NOMO-1 treated with DMSO at 0.1 percent for 48 hours (cell line): ENCODE measurements at regions not wholly inside any gene's neighbourhood (a gene's known extent, or its start where the extent isn't known, plus 50 kb on each side); places are given as distances from the start of the nearest gene placed in this dataset.
"Not testable (repeated sequence)": the region's sequence is repeated elsewhere in the genome, so short reads cannot be mapped to it uniquely, and the experiment has no call there.

Source experiments
- DNase-seq: peaks from one replicate; lab custom pipeline; 2025; ENCODE audit not compliant: unreplicated experiment; lab: John Stamatoyannopoulos, UW

DNA sequence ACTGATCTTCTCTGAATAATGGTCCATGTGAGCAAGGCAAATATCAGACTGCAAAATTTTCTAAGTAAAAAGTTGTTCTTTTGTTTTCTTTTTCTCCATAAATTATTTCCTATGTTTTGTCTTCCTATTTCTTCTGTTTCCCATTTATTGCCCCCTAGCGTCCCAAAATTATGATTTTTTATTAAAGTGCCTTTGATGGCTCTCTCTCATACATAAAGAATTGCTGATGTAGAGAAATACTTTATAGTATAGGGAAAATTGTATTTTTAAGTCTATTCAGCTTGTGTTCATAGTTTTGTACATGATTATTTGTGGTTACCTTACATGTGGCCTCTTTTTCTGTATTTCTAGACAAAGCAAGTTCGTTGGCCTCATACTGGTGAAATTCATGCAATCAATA is 1031.2 kb downstream of the EFNA5 start:
- DNase-seq: no peak

DNA sequence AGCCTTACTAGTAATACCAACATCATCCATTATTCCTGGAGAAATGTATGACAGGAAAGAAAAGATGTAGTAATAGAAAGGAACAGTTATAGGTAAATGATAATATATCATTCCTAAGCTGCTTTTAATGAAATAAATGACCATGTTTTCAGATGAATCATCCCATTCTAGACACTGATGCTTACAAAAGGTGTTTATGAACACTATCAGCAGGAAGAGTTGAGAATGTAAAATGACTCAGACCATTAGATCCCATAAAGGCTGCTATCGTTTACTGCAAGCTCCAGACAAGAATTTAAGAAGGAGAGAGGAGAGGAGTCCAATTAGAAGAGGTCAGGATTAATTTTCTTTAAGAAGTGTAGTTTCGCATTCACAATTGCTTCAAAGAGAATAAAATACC is 1033.5 kb downstream of the EFNA5 start:
- DNase-seq: no peak

DNA sequence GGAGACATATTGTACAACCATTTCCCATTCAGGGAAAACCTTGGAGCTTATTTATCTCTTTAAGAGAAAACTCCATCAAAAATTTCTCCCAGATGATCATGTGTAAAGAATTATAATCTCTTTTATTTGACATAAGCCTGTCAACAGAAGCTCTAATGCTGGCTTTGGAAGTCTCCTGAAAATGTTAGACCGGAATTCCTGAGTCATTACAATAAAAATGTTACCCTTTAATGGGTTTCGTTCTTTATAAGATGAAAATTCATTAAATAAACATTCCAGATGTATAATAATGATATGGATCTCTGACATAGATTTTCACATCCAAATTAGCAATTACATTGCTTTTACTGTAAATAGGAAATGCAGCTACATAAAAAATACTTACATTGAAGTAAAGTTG is 1036.4 kb downstream of the EFNA5 start:
- DNase-seq: no peak

DNA sequence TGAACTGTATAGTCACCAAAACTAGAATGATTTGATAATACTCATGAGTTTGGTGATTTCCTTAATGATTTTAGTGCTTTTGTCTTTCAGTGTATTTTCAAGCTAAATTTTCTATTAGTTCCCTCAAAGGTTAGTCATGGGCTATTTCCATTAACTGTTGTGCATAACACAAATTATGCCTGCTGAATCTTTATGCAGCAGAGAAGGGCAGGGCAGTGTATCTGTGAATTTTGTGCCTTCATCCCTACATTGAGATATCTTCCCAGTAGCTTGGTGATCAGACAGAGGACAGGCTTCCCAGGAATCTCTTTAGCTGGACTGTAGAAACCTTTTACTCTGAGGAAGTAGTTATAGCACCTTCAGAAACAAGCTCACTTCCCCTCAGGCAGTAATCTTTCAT is 1036.9 kb downstream of the EFNA5 start:
- DNase-seq: no peak

DNA sequence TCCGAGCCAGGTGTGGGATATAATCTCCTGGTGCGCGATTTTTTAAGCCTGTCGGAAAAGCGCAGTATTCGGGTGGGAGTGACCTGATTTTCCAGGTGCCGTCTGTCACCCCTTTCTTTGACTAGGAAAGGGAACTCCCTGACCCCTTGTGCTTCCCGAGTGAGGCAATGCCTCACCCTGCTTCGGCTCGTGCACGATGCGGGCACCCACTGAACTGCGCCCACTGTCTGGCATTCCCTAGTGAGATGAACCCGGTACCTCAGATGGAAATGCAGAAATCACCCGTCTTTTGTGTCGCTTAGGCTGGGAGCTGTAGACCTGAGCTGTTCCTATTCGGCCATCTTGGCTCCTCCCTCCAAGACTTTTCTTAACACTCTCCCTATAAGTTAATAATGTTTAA is 1042.3 kb downstream of the EFNA5 start:
- DNase-seq: not testable (repeated sequence)

DNA sequence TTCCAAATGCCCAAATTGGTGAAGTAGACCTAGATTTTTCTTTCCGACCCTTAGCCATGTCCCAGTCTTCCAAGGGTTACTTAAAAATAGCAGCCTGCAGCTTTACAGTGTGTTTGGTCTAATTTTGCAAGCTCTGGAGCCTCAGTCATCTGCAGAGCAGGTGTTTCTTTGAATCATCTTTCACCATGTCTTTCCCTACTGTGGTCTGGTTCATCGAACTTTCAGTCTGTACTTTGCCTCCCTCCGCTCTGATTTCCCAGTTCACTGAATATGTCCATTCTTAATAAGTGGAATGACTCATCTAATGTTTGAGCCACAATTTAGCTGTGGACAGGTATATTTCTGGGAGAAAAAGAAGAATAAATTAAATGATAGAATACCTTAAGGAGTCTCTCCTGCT is 1060.7 kb downstream of the EFNA5 start:
- no peak for DNase-seq

DNA sequence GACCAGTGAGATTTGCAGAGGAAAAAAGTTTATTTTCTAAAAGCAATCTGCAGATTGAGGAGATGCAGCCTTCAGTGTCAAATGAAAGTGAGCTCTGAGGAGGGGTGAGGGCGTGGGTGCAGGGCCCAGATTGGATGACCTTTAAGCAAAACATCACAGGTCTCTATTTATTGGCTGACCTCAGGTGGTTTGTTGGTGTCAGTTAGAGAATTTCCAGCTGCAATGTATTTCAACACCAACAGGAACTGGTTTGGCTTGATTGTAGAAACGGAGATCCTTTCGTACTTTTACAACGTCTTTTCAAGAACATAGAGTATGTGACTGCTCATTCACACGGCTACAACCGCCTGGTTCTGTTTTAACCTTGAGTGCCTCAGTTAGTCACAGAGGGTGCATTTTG is 1069.1 kb downstream of the EFNA5 start:
- DNase-seq: no peak

DNA sequence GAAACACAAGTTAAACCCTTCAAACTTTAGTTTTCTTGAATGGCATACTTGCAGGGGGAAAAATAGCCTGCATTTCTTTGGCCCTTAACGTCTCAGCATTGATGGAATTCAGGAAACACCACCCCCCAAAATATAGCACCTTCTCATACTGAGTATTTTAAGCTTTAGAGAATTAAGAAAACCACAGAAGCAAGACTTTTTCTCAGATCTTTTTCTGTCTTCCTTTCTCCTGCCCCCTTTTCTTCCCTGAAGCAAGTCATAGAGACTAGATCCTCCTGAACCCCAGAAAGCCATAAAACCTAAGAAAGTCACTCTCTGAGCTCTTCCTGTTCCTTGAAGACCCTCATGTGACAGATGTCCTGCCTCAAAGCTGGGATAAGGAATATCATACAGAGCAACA is 1069.9 kb downstream of the EFNA5 start:
- no peak for DNase-seq

DNA sequence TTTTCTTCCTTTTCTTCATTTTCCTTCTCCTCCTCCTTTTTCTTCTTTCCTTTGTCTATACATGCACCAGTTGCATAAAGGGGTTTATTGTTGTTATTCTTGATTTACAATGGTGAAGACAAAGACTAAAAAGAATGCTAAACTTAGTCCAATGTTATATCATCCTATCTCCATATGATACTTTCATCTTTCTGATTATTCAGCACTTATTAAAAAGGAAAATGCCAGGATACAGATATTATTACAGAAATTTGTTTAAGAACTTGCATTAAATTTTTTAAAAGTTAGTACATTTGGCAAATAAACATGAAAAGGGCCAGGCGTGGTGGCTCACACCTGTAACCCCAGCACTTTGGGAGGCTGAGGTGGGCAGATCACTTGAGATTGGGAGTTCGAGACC is 1074.9 kb downstream of the EFNA5 start:
- no peak for DNase-seq

DNA sequence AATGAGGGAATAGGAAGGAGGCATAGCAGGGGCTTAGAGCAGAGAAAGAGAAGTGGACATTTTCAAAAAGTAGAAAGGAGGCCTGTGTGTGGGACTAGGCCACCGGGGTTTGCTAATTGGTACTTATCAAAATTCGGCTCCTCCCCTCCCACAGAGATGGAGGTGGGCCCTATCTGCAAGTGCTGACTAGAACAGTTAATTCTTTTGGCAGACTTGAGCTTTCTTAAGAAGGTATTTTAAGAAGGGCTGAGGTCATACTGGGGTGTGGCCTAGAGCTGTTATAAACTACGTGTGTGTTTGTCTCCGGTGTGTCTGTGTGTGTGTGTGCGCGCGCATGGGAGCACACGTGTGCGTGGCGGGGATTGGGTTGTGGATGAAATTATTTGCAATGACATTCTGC is 1086.5 kb downstream of the EFNA5 start:
- no peak for DNase-seq

DNA sequence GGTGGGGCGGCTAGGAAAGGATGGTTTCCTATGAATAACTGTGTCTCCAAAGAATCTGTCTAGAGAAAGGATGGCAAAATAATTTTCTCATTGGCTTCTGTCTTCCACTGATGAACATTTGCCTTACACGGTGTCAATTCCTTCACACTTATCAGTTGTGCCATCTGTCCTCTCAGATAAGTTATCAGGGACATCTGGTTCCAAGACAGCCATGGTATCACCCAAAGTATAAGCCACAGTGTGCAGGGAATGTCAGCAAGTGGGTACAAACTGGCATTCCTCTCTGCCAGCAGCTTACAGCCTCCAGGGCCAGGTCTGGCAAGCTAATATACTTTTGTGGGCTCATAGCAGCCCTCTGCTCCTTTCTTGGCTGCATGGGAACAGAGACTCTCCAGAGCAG is 1092.0 kb downstream of the EFNA5 start:
- DNase-seq: no peak

DNA sequence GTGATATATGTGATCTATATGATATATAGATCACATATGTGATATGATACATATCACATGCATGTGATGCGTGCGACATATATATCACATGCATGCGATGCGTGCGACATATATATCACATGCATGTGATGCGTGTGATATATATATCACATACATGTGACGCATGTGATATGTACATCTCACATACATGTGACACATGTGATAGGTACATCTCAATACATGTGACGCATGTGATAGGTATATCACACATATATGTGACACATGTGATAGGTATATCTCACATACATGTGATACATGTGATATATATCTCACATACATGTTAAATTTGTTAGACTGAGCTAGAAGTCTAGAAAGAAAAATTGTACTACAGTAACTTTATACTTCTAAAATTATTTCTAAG is 1095.9 kb downstream of the EFNA5 start:
- no peak for DNase-seq

DNA sequence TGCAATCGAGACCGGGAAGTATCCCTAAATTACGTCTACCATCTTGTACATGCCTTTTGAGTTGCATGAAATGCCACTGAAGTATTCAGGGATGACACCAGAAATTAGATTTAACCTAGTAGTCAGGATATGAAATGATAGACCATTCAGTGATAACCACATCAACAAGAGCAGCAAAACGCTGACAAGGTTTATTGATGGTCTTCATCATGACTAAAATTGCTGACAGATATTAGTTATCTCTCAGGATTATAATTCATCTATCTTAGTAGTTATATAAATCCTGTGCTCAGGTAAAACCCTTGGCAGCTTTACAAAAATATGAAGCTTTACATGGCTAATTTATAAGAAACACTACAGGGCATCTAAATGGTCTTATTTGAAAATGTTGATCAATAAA is 1104.7 kb downstream of the EFNA5 start:
- DNase-seq: no peak

DNA sequence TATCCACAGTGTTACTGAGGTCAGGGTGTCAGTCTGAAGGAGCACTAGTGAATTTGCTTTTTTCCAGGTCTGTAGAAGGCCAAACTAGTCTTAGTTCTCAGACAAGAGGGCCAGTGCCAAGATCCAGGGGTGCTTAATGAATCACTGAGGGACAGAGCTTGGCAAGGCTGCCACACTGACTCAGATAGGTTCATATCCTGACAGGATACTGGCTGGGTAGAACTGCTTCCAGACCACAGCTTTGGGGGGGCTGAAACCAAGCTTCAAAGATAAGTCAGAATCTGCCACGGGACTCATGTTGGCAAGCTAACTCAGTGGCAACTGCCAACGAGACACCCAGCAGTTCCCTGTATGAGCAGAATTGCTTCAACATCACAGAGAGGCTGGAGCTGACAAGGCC is 1125.4 kb downstream of the EFNA5 start:
- no peak for DNase-seq

DNA sequence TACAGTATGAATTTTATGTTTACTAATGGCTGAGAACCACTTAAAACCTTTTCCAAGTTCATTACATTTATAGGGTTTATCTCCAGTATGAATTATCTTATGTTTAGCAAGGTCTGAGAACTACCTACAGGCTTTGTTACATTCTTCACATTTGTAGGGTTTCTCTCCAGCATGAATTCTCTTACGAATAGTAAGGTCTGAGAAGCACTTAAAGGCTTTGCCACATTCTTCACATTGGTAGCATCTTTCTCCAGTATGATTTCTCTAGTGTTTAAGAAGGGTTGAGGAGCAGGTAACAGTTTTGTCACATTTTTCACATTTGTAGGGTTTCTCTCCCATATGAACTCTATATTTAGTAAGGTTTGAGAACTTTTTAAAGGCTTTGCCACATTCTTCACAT is 1127.4 kb downstream of the EFNA5 start:
- no peak for DNase-seq

DNA sequence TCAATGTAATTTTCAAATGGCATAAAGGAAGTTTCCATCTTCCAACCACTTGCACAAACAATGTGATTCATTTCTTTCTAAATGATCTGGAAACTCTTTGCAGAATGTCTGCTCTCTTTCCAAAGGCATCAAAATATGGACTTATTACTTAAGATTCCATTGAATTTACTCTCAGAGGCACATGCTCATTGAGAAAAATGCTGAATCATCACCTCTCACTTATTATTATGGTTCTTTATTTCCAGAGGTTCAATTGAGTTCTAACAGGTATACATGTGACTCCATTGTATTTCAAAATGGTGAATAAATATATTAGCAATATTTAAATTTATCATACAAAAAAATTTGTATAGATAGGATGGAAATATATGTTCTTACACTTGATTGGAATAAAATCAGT is 1140.6 kb downstream of the EFNA5 start:
- no peak for DNase-seq

DNA sequence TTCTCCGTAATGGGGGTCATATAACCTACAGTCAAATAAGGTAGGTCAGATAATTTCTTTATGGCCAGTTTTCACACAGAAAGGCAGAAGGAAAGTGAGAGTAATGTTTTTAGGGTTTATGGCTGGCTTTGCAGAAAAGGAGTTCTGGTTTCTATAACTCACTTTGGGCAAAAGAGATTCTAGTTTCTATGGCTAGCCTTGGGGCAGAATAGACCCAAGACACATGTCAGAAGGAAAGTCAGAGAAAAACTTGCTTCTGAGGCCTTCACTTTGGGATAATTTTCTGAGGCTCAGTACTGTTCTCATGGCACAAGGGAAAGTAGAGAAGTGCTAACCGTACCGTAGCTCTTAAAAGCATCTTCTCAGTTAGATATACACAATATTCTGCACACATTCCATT is 1145.3 kb downstream of the EFNA5 start:
- DNase-seq: no peak

DNA sequence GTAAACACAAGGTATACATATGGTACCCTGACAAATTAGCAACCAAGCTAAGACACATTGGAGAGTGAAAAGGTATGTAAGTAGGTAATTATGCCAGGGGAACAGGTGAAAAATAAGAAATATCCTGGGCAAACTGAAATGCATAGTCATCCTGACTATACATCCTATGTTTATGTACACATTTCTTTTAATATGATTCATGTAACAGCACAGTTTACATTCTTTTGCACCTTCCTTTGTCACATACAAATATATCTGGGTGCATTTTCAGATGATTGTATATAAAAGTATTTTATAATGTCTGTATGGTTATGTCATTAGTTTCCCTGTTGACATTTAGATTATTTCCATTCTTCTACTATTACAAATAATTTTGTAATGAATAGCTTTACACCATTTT is 1146.9 kb downstream of the EFNA5 start:
- no peak for DNase-seq

DNA sequence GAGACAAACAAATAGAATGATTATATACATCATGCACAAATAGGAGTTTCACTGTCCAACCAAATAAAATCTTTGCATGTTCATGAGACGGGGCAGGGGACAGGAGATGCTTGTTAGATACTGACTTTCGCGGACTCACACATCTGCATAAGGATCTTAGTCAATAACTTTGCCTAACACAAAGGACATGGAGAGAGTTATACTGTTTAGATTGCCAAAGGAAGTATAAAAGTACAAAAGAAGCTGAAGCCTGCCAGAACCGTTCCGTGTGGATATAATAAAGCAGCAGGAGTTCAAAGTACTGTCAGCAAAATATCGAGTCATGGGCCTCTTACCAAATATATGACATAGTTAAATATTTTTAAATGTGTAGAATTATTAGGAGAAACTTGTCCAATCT is 1148.4 kb downstream of the EFNA5 start:
- no peak for DNase-seq

DNA sequence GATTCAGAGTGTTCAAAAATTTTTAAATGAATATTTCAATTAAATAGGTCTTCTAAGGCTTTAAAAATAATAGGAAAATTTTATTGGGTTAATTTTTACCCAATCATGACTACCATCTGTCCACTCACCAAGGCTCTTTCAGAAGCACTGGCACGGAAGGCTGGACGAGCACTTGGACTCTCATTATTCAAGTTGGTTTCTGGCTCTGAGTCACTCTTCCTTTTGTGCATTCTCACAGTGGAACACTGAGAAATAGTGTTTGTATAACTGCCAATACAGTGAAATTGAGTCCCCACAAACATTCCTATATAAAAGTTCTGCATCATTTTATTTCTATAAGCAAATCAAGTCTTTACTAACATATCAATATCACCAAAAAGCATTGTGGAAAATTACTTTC is 1149.0 kb downstream of the EFNA5 start:
- DNase-seq: no peak

DNA sequence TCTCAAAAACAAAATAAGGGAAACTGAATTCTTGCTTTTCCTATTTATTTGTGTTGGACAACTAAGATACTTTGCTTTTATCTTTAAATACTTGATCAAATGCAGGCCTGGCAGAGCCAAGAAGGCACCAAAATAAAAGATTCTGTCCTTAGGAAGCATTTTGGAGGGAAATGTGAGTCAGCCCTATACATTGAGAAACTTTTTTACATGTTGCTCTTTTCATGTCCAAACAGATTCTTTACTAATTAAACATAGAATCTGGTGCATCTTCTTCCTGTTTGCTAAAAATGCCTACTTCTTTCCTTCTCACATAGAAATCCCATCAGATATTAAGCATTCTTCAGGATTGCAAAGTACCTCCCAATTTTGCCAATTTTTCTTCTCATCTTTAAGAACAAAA is 1160.4 kb downstream of the EFNA5 start:
- no peak for DNase-seq

DNA sequence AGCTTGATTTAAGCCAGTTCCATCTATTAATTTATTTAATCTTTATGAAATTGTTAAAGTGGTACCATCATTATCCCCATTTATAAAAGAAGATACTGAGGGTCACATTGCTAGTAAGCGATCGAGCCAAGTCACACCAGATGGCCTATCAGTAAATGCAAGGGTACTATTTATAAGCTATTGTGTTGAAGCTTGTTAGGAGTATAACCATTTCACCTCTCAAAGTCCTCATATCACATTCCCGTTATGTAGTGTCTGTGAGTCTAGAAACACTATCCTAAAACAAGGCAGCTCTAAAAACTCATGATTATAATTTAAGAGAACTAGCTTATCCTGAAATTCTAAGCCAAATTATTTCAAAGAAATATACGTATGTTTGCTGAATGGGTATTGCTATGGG is 1161.8 kb downstream of the EFNA5 start:
- DNase-seq: no peak

DNA sequence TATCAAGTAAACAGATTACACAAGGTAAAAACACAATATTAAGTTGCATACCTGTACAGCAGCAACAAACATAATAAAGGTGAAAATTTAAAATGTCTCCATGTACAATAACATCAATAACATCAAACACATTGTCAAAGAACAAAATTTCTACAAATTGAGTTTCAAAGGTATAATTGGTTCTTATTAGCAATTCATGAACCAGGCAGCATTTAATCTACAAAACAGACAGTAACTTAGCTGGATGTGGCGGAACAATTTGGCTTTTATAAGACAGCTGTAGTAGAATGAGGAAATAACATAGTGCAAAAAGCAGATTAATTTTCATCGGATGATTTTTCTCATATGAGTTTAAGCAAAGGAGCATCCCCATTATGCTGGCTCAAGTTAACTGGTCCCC is 1176.8 kb downstream of the EFNA5 start:
- no peak for DNase-seq

DNA sequence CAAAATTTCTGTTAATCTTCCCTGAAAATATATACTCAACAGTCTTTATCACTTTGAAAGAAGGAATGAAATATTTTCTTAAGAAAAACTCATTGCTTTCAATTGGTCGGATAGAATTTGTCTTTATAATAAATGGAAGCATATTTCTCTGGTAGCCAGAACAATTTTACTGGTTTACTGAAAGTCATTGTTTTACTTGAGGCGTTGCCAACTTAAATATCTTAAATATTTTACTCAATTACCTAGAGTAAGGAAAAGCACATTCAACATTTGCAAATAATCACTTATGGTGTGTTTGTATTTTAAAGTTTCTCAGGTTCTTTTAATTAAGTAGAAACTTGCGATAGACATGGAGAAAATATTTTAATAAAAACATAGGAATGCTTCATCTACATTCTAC is 1181.7 kb downstream of the EFNA5 start:
- no peak for DNase-seq
